Naive thymus-derived CD4-positive, alpha-beta T cell (primary cell): ENCODE measurements at regions not wholly inside any gene's neighbourhood (a gene's known extent, or its start where the extent isn't known, plus 50 kb on each side); places are given as distances from the start of the nearest gene placed in this dataset.

Experiments
- ATAC-seq: fragments of 150-1000 bp; cut with Tn5 transposase; 2 replicates; pipeline ENCODE4 v1.10.0; 2021; ENCODE audit warnings: mild to moderate bottlenecking, moderate library complexity
- CTCF ChIA-PET: fragments of 350-600 bp; sonication (Branson Sonifier 250); formaldehyde crosslinking; loops from one replicate; lab custom pipeline; 2021; ENCODE audit warnings: antibody characterized with exemption; lab: Charles Lee
- POLR2A ChIA-PET: fragments of 350-600 bp; sonication (Branson Sonifier 250); formaldehyde crosslinking; loops from one replicate; lab custom pipeline; 2021; ENCODE audit warnings: antibody characterized with exemption, inconsistent platforms; lab: Charles Lee
- DNase-seq, 9 donors: peaks; one replicate each; pipeline versions ENCODE4 v3.0.0 to v3.0.0-alpha.2; 2020 to 2022; ENCODE audit warnings: mixed read lengths in 1 of 9
- H3K27ac ChIP-seq: one replicate; pipeline ENCODE4 v1.7.0; 2013; ENCODE audit warnings: mild to moderate bottlenecking, low read depth, low read length, moderate library complexity
- H3K27me3 ChIP-seq, 2 donors: one replicate each; pipeline ENCODE4 v1.7.0; 2013; ENCODE audit warnings: low read length in 2 of 2, mild to moderate bottlenecking in 2 of 2, moderate library complexity in 2 of 2; ENCODE audit not compliant: control insufficient read depth in 2 of 2, insufficient read depth in 2 of 2
- H3K36me3 ChIP-seq, 3 experiments: 1 replicate in 2 of 3; 2 replicates in 1 of 3; pipeline ENCODE4 v1.7.0; 2013; ENCODE audit warnings: low read length in 3 of 3, mild to moderate bottlenecking in 3 of 3, moderate library complexity in 1 of 3; ENCODE audit not compliant: insufficient read depth in 3 of 3, control insufficient read depth in 2 of 3
- H3K4me1 ChIP-seq, 2 donors: one replicate each; pipeline ENCODE4 v1.7.0; 2013; ENCODE audit warnings: low read length in 2 of 2, mild to moderate bottlenecking in 2 of 2, moderate library complexity in 1 of 2; ENCODE audit not compliant: control insufficient read depth in 2 of 2, insufficient read depth in 2 of 2
- H3K4me3 ChIP-seq: 2 replicates; pipeline ENCODE4 v1.7.0; 2013; ENCODE audit warnings: mild to moderate bottlenecking, low read length
- H3K9me3 ChIP-seq, 3 experiments: 1 replicate in 2 of 3; 2 replicates in 1 of 3; pipeline ENCODE4 v1.7.0; 2013; ENCODE audit warnings: low read length in 3 of 3; ENCODE audit not compliant: control insufficient read depth in 2 of 3
- H3K27ac Mint-ChIP-seq, 9 donors: one replicate each; pipeline ENCODE4 v1.8.0; 2020 to 2022; ENCODE audit warnings: mixed read lengths in 9 of 9, mild to moderate bottlenecking in 8 of 9, moderate library complexity in 5 of 9, inconsistent platforms in 2 of 9
- H3K27me3 Mint-ChIP-seq, 5 donors: one replicate each; pipeline ENCODE4 v1.8.0; 2021 to 2022; ENCODE audit warnings: mixed read lengths in 5 of 5, mild to moderate bottlenecking in 1 of 5
- H3K36me3 Mint-ChIP-seq, 5 donors: one replicate each; pipeline ENCODE4 v1.8.0; 2020 to 2022; ENCODE audit warnings: mixed read lengths in 5 of 5, mild to moderate bottlenecking in 3 of 5, inconsistent platforms in 1 of 5
- H3K4me1 Mint-ChIP-seq, 7 donors: one replicate each; pipeline ENCODE4 v1.8.0; 2020 to 2022; ENCODE audit warnings: mixed read lengths in 7 of 7, mild to moderate bottlenecking in 3 of 7, inconsistent platforms in 1 of 7
- H3K4me3 Mint-ChIP-seq, 10 donors: one replicate each; pipeline ENCODE4 v1.8.0; 2020 to 2022; ENCODE audit warnings: mild to moderate bottlenecking in 10 of 10, mixed read lengths in 10 of 10, moderate library complexity in 6 of 10, inconsistent platforms in 2 of 10
- H3K9me3 Mint-ChIP-seq, 11 donors: one replicate each; pipeline ENCODE4 v1.8.0; 2020 to 2022; ENCODE audit warnings: mixed read lengths in 11 of 11, mild to moderate bottlenecking in 4 of 11, inconsistent platforms in 1 of 11, moderate library complexity in 1 of 11
- intact Hi-C, 2 donors: fragments of 100-400 bp; cut with micrococcal nuclease; formaldehyde crosslinking; loops; one replicate each; pipeline ENCODE4 v1.15.1; 2023

GRCh38 chr6:141551318-141551717, 581.4 kb upstream of the GJE1 start:
- Mint-ChIP-seq H3K27ac (no peak overlapping the region), H3K4me1 (peaks cover 0 to 5% (median 0%) of the 10 kb centered on the region in 7 donors), H3K4me3 (no peak overlapping the region), H3K9me3 (peaks cover 1 to 24% (median 10%) of the 10 kb centered on the region in 11 donors), H3K27me3 (peaks cover 0 to 21% (median 0%) of the 10 kb centered on the region in 5 donors), H3K36me3 (peaks cover 0 to 5% (median 0%) of the 10 kb centered on the region in 5 donors)
- Histone ChIP-seq H3K27ac (no peak overlapping the region), H3K27me3 (no peaks in the 10 kb centered on the region), H3K36me3 (no peaks in the 10 kb centered on the region), H3K4me1 (no peaks in the 10 kb centered on the region), H3K9me3 (no peaks in the 10 kb centered on the region), H3K4me3 (no peak overlapping the region)
- intact Hi-C loops: loop anchor here in 1 of 2 donors (2.0 kb wide), 1 partner anchor 69 kb away; no protein-coding TSS in a partner anchor
- DNase-seq: no peak
- CTCF ChIA-PET: no interaction called here
- POLR2A ChIA-PET: no interaction called here
- no peak for ATAC-seq

- no peak for DNase-seq
- no peak overlapping the region for H3K4me3 Mint-ChIP-seq
- POLR2A ChIA-PET: no interaction called here
- Histone ChIP-seq H3K4me3 (no peak overlapping the region), H3K27me3 (no peaks in the 10 kb centered on the region), H3K4me1 (no peaks in the 10 kb centered on the region), H3K36me3 (no peaks in the 10 kb centered on the region), H3K27ac (no peak overlapping the region), H3K9me3 (no peaks in the 10 kb centered on the region)
- peaks cover 1 to 26% (median 10%) of the 10 kb centered on the region in 11 donors for H3K9me3 Mint-ChIP-seq
- intact Hi-C loops: loop anchor here in 1 of 2 donors (2.0 kb wide), 1 partner anchor 68 kb away; no protein-coding TSS in a partner anchor
- peaks cover 0 to 5% (median 0%) of the 10 kb centered on the region in 7 donors for H3K4me1 Mint-ChIP-seq
- no peak for ATAC-seq
- H3K27ac Mint-ChIP-seq: no peak overlapping the region
- CTCF ChIA-PET: no interaction called here
- H3K36me3 Mint-ChIP-seq: peaks cover 0 to 5% (median 0%) of the 10 kb centered on the region in 5 donors
- H3K27me3 Mint-ChIP-seq: peaks cover 0 to 21% (median 0%) of the 10 kb centered on the region in 5 donors
Observed at GRCh38 chr6:141550471-141550870, 582.3 kb upstream of the GJE1 start.

- ChIA-PET CTCF (no interaction called here), POLR2A (no interaction called here)
- intact Hi-C loops: no loop called here
- Mint-ChIP-seq H3K4me3 (no peak overlapping the region), H3K27ac (no peak overlapping the region), H3K4me1 (peaks cover 0 to 5% (median 0%) of the 10 kb centered on the region in 7 donors), H3K9me3 (peaks cover 1 to 28% (median 10%) of the 10 kb centered on the region in 11 donors), H3K27me3 (peaks cover 0 to 21% (median 0%) of the 10 kb centered on the region in 5 donors), H3K36me3 (peaks cover 0 to 5% (median 0%) of the 10 kb centered on the region in 5 donors)
- Histone ChIP-seq H3K4me3 (no peak overlapping the region), H3K27me3 (no peaks in the 10 kb centered on the region), H3K9me3 (no peaks in the 10 kb centered on the region), H3K4me1 (no peaks in the 10 kb centered on the region), H3K36me3 (no peaks in the 10 kb centered on the region), H3K27ac (no peak overlapping the region)
- ATAC-seq (no peak), DNase-seq (no peak)
Observed at GRCh38 chr6:141548966-141549365, 583.8 kb upstream of the GJE1 start.

- ATAC-seq: no peak
- Mint-ChIP-seq H3K27ac (no peak overlapping the region), H3K9me3 (peaks cover 0 to 4% (median 0%) of the 10 kb centered on the region in 11 donors), H3K27me3 (peaks cover 0 to 10% (median 0%) of the 10 kb centered on the region in 5 donors), H3K4me3 (no peak overlapping the region), H3K36me3 (no peaks in the 10 kb centered on the region), H3K4me1 (peaks cover 0 to 8% (median 0%) of the 10 kb centered on the region in 7 donors)
- Histone ChIP-seq H3K4me1 (no peaks in the 10 kb centered on the region), H3K4me3 (no peak overlapping the region), H3K9me3 (no peaks in the 10 kb centered on the region), H3K27ac (no peak overlapping the region), H3K27me3 (no peaks in the 10 kb centered on the region), H3K36me3 (no peaks in the 10 kb centered on the region)
- DNase-seq: no peak
- intact Hi-C loops: no loop called here
- CTCF ChIA-PET: no interaction called here
- POLR2A ChIA-PET: no interaction called here
Observed at GRCh38 chr6:141541581-141542324, 591.0 kb upstream of the GJE1 start.

- no peak for ATAC-seq
- intact Hi-C loops: no loop called here
Observed at GRCh38 chr6:141540207-141540606, 592.5 kb upstream of the GJE1 start.

GRCh38 chr6:141539617-141540016, 593.1 kb upstream of the GJE1 start:
- Histone ChIP-seq H3K9me3 (no peaks in the 10 kb centered on the region), H3K4me1 (no peaks in the 10 kb centered on the region), H3K27me3 (no peaks in the 10 kb centered on the region), H3K4me3 (no peak overlapping the region), H3K36me3 (no peaks in the 10 kb centered on the region), H3K27ac (no peak overlapping the region)
- intact Hi-C loops: no loop called here
- POLR2A ChIA-PET: no interaction called here
- CTCF ChIA-PET: no interaction called here
- H3K4me1 Mint-ChIP-seq: peaks cover 0 to 8% (median 0%) of the 10 kb centered on the region in 7 donors
- H3K36me3 Mint-ChIP-seq: no peaks in the 10 kb centered on the region
- peaks cover 0 to 6% (median 0%) of the 10 kb centered on the region in 5 donors for H3K27me3 Mint-ChIP-seq
- no peak overlapping the region for H3K27ac Mint-ChIP-seq
- H3K4me3 Mint-ChIP-seq: no peak overlapping the region
- no peaks in the 10 kb centered on the region for H3K9me3 Mint-ChIP-seq
- no peak for ATAC-seq
- no peak for DNase-seq

More at GRCh38 chr6:141540207-141540606, 592.5 kb upstream of the GJE1 start:
- Histone ChIP-seq H3K9me3 (no peaks in the 10 kb centered on the region), H3K36me3 (no peaks in the 10 kb centered on the region), H3K4me1 (no peaks in the 10 kb centered on the region), H3K27ac (no peak overlapping the region), H3K4me3 (no peak overlapping the region), H3K27me3 (no peaks in the 10 kb centered on the region)
- peaks cover 0 to 8% (median 0%) of the 10 kb centered on the region in 7 donors for H3K4me1 Mint-ChIP-seq
- no peak overlapping the region for H3K27ac Mint-ChIP-seq
- peaks cover 0 to 6% (median 0%) of the 10 kb centered on the region in 5 donors for H3K27me3 Mint-ChIP-seq
- no peaks in the 10 kb centered on the region for H3K36me3 Mint-ChIP-seq
- no peak for DNase-seq
- ChIA-PET POLR2A (no interaction called here), CTCF (no interaction called here)
- H3K9me3 Mint-ChIP-seq: peaks cover 0 to 3% (median 0%) of the 10 kb centered on the region in 11 donors
- no peak overlapping the region for H3K4me3 Mint-ChIP-seq

DNA sequence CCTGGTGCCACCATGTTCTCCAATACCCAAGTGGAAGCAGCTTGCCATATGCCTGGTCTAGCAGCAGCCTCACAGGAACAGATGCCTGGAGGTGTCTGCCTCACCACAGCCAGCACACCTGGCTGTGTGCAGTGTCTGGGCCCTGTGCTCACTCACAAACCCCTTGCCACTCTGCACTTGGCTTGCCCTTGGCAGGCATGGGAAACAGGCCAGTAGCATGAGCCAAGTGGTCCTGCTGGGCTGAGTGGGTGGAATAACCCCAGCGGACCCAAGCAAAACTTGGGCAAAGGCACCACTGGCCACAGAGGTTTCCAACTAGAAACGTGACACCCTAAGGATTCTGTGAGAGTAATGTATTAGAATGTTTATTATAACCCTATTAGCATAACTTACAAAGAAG, 600.5 kb upstream of the GJE1 start:
- Histone ChIP-seq H3K4me1 (no peaks in the 10 kb centered on the region), H3K27me3 (no peaks in the 10 kb centered on the region), H3K4me3 (no peak overlapping the region), H3K9me3 (no peaks in the 10 kb centered on the region), H3K27ac (no peak overlapping the region), H3K36me3 (no peaks in the 10 kb centered on the region)
- ATAC-seq (no peak), DNase-seq (no peak)
- Mint-ChIP-seq H3K27ac (no peak overlapping the region), H3K36me3 (no peaks in the 10 kb centered on the region), H3K4me1 (no peaks in the 10 kb centered on the region), H3K4me3 (no peak overlapping the region), H3K9me3 (peaks cover 0 to 3% (median 0%) of the 10 kb centered on the region in 11 donors), H3K27me3 (peaks cover 0 to 3% (median 0%) of the 10 kb centered on the region in 5 donors)
- ChIA-PET POLR2A (no interaction called here), CTCF (no interaction called here)
- intact Hi-C loops: no loop called here
